H9 (cell line): ENCODE measurements at regions not wholly inside any gene's neighbourhood (a gene's known extent, or its start where the extent isn't known, plus 50 kb on each side); places are given as distances from the start of the nearest gene placed in this dataset.

Experiments
- DNase-seq: peaks from one replicate; pipeline ENCODE4 v3.0.0-alpha.2; 2017
- H2AFZ ChIP-seq: one replicate; pipeline ENCODE4 v1.6.1; 2013; ENCODE audit warnings: mild to moderate bottlenecking, low read length, control low read depth, moderate library complexity
- H2AK5ac ChIP-seq: 2 replicates; pipeline ENCODE4 v1.6.1; 2013; ENCODE audit warnings: low read length, control low read depth, mixed read lengths; ENCODE audit not compliant: insufficient read length
- H2BK120ac ChIP-seq: one replicate; pipeline ENCODE4 v1.6.1; 2013; ENCODE audit warnings: low read depth, mild to moderate bottlenecking, low read length, control low read depth, inconsistent platforms; ENCODE audit not compliant: poor library complexity, severe bottlenecking
- H2BK12ac ChIP-seq: 2 replicates; pipeline ENCODE4 v1.6.1; 2013; ENCODE audit warnings: low read length, control low read depth, mixed read lengths, low read depth; ENCODE audit not compliant: insufficient read length
- H2BK15ac ChIP-seq: 2 replicates; pipeline ENCODE4 v1.6.1; 2013; ENCODE audit warnings: low read depth, low read length, control low read depth
- H2BK20ac ChIP-seq: one replicate; pipeline ENCODE4 v1.6.1; 2013; ENCODE audit warnings: low read depth, mild to moderate bottlenecking, low read length, control low read depth, inconsistent platforms; ENCODE audit not compliant: poor library complexity, severe bottlenecking
- H2BK5ac ChIP-seq: 2 replicates; pipeline ENCODE4 v1.6.1; 2013; ENCODE audit warnings: low read length, control low read depth, mixed read lengths; ENCODE audit not compliant: insufficient read length
- H3K14ac ChIP-seq: 2 replicates; pipeline ENCODE4 v1.6.1; 2013; ENCODE audit warnings: low read length, control low read depth; ENCODE audit not compliant: insufficient read depth
- H3K18ac ChIP-seq: 2 replicates; pipeline ENCODE4 v1.6.1; 2013; ENCODE audit warnings: low read depth, mild to moderate bottlenecking, mixed read lengths, low read length, control low read depth; ENCODE audit not compliant: insufficient read length
- H3K23ac ChIP-seq: 2 replicates; pipeline ENCODE4 v1.6.1; 2013; ENCODE audit warnings: low read length, control low read depth, mixed read lengths, low read depth; ENCODE audit not compliant: insufficient read length
- H3K23me2 ChIP-seq: 2 replicates; pipeline ENCODE4 v1.6.1; 2013; ENCODE audit warnings: low read depth, mild to moderate bottlenecking, mixed read lengths, low read length, control low read depth; ENCODE audit not compliant: insufficient read length, poor library complexity, severe bottlenecking
- H3K27ac ChIP-seq: 2 replicates; pipeline ENCODE4 v1.5.1; 2013; ENCODE audit warnings: low read length, control low read depth, mixed read lengths, low read depth; ENCODE audit not compliant: insufficient read length
- H3K27me3 ChIP-seq: 2 replicates; pipeline ENCODE4 v1.6.1; 2013; ENCODE audit warnings: low read length, control low read depth, inconsistent platforms; ENCODE audit not compliant: insufficient read depth
- H3K4ac ChIP-seq: 2 replicates; pipeline ENCODE4 v1.6.1; 2013; ENCODE audit warnings: low read depth, mild to moderate bottlenecking, control low read depth, inconsistent platforms, low read length, moderate library complexity
- H3K4me1 ChIP-seq: 2 replicates; pipeline ENCODE4 v1.6.1; 2013; ENCODE audit warnings: low read length, control low read depth, inconsistent platforms; ENCODE audit not compliant: insufficient read depth
- H3K4me2 ChIP-seq: 2 replicates; pipeline ENCODE4 v1.6.1; 2013; ENCODE audit warnings: low read length, control low read depth, mixed read lengths; ENCODE audit not compliant: insufficient read length, insufficient read depth
- H3K56ac ChIP-seq: 2 replicates; pipeline ENCODE4 v1.6.1; 2013; ENCODE audit warnings: low read depth, mild to moderate bottlenecking, mixed read lengths, low read length, control low read depth; ENCODE audit not compliant: insufficient read length
- H3K79me1 ChIP-seq: 2 replicates; pipeline ENCODE4 v1.6.1; 2013; ENCODE audit warnings: low read depth, mild to moderate bottlenecking, moderate library complexity, low read length, control low read depth, inconsistent platforms; ENCODE audit not compliant: insufficient read depth, poor library complexity, severe bottlenecking
- H3K79me2 ChIP-seq: 2 replicates; pipeline ENCODE4 v1.6.1; 2013; ENCODE audit warnings: low read length, control low read depth, inconsistent platforms; ENCODE audit not compliant: insufficient read depth
- H3K9ac ChIP-seq: 2 replicates; pipeline ENCODE4 v1.6.1; 2013; ENCODE audit warnings: low read length, control low read depth, mixed read lengths; ENCODE audit not compliant: insufficient read length; ENCODE audit errors: extremely low read depth
- H3K9me3 ChIP-seq: one replicate; pipeline ENCODE4 v1.6.1; 2013; ENCODE audit warnings: low read depth, low read length, inconsistent platforms; ENCODE audit not compliant: control insufficient read depth
- H3T11ph ChIP-seq: one replicate; pipeline ENCODE4 v1.6.1; 2013; ENCODE audit warnings: mild to moderate bottlenecking, low read length, control low read depth, inconsistent platforms
- H4K20me1 ChIP-seq: one replicate; pipeline ENCODE4 v1.6.1; 2013; ENCODE audit not compliant: control insufficient read depth, insufficient read length, insufficient read depth
- H4K5ac ChIP-seq: 2 replicates; pipeline ENCODE4 v1.6.1; 2013; ENCODE audit warnings: low read depth, mild to moderate bottlenecking, mixed read lengths, low read length, control low read depth; ENCODE audit not compliant: insufficient read length
- H4K8ac ChIP-seq: replicated peaks from 2 replicates; pipeline ENCODE4 v1.6.1; 2013; ENCODE audit warnings: low read length, control low read depth, mixed read lengths, low read depth; ENCODE audit not compliant: insufficient read length
- H4K91ac ChIP-seq: 2 replicates; pipeline ENCODE4 v1.6.1; 2013; ENCODE audit warnings: low read depth, mild to moderate bottlenecking, moderate library complexity, mixed read lengths, low read length, control low read depth; ENCODE audit not compliant: insufficient read length
- H3K27ac Mint-ChIP-seq, 3 experiments: 2 replicates in 2 of 3; 3 replicates in 1 of 3; pipeline ENCODE4 v1.8.0; 2020 to 2021; ENCODE audit warnings: mixed read lengths in 3 of 3, mild to moderate bottlenecking in 1 of 3, moderate library complexity in 1 of 3
- H3K27me3 Mint-ChIP-seq: 2 replicates; pipeline ENCODE4 v1.8.0; 2021; ENCODE audit warnings: low read depth, mild to moderate bottlenecking, moderate library complexity, mixed read lengths
- H3K36me3 Mint-ChIP-seq, 3 experiments: 2 replicates in 2 of 3; 3 replicates in 1 of 3; pipeline ENCODE4 v1.8.0; 2020 to 2021; ENCODE audit warnings: low read depth in 3 of 3, mixed read lengths in 3 of 3; ENCODE audit not compliant: insufficient read depth in 1 of 3
- H3K4me1 Mint-ChIP-seq, 2 experiments: 2 replicates each; pipeline ENCODE4 v1.8.0; 2020; ENCODE audit warnings: mixed read lengths in 2 of 2
- H3K4me3 Mint-ChIP-seq, 2 experiments: 2 replicates in 1 of 2; 3 replicates in 1 of 2; pipeline ENCODE4 v1.8.0; 2020 to 2021; ENCODE audit warnings: mild to moderate bottlenecking in 2 of 2, mixed read lengths in 2 of 2, moderate library complexity in 1 of 2
- H3K9me3 Mint-ChIP-seq, 2 experiments: 2 replicates in 1 of 2; 3 replicates in 1 of 2; pipeline ENCODE4 v1.8.0; 2020; ENCODE audit warnings: mild to moderate bottlenecking in 2 of 2, mixed read lengths in 2 of 2, moderate library complexity in 1 of 2
- WGBS: extraction: QIAGEN DNeasy Blood & Tissue Kit; methylation state at CpG from one replicate; pipeline ENCODE4 v1.1.7; 2013; ENCODE audit warnings: missing lambda C conversion rate, low lambda C conversion rate, mixed read lengths; ENCODE audit not compliant: insufficient read length; ENCODE audit errors: extremely low coverage; 5-methylcytosine and 5-hydroxymethylcytosine counted together
- TF ChIP-seq, protein P1 (sequence below): fragments of 200-600 bp; sonication (generic); conservative IDR thresholded peaks from 3 replicates; pipeline ENCODE4 v1.8.0; 2021; ENCODE audit warnings: antibody characterized with exemption, mild to moderate bottlenecking

DNA sequence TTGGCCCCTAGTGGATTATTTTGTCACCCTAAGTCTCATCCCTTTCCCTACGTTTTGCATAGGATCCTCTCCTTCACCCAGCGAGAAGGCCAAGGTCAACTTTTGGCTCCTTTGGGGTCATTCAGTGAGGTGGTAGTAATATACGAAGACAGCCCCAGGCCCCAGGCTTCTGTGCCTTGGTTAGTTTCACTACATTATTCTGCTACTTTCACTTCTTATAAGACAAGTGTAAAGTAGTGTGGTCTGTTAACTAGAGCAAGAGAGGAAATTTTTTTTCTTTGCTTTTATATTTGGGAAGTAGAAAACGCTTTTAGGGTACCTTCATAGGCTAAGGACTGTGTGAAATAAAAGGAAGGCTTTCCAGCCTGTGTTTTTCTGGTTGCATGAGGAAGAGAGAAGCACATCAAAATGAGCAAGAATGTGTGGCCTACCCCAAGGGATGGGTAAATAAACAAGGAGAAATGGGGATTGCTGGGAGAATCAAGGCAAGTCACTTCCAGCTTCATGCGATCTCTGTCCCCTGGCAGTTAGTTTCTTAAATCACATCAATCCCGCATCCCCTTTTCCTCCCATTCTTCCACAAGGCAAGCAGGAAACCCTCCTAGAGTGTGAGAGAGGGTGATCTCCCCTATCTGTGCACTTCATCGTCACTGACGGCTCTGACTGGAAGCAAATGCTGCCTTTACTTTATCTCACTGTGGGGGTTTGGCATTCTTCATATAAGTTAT is 677.0 kb upstream of the WWC1 start:
- no CpG with 5 or more reads among the region's 8 CpGs for WGBS
- Histone ChIP-seq H2BK12ac (no peak overlapping the region), H3K18ac (no peak overlapping the region), H2AFZ (no peak overlapping the region), H3K9ac (no peak overlapping the region), H4K20me1 (no peaks in the 10 kb centered on the region), H3K79me1 (no peaks in the 10 kb centered on the region), H2BK20ac (no peak overlapping the region), H3K79me2 (no peaks in the 10 kb centered on the region), H4K5ac (no peak overlapping the region), H3K14ac (no peak overlapping the region), H3K9me3 (no peaks in the 10 kb centered on the region), H2AK5ac (no peak overlapping the region), H2BK5ac (no peak overlapping the region), H2BK120ac (no peak overlapping the region), H3K4me2 (no peak overlapping the region), H3K4ac (no peak overlapping the region), H4K91ac (no peak overlapping the region), H2BK15ac (no peak overlapping the region), H3T11ph (no peak overlapping the region), H3K27me3 (no peaks in the 10 kb centered on the region), H3K4me1 (no peaks in the 10 kb centered on the region), H3K23me2 (no peaks in the 10 kb centered on the region), H3K27ac (no peak overlapping the region), H3K56ac (no peak overlapping the region), H4K8ac (no peak overlapping the region), H3K23ac (no peak overlapping the region)
- H3K4me1 Mint-ChIP-seq: peaks cover 4 to 12% of the 10 kb centered on the region in 2 experiments; a peak in 2 of 4 replicates
- H3K9me3 Mint-ChIP-seq: no peaks in the 10 kb centered on the region
- H3K36me3 Mint-ChIP-seq: no peaks in the 10 kb centered on the region
- TF ChIP-seq, protein P1, sequence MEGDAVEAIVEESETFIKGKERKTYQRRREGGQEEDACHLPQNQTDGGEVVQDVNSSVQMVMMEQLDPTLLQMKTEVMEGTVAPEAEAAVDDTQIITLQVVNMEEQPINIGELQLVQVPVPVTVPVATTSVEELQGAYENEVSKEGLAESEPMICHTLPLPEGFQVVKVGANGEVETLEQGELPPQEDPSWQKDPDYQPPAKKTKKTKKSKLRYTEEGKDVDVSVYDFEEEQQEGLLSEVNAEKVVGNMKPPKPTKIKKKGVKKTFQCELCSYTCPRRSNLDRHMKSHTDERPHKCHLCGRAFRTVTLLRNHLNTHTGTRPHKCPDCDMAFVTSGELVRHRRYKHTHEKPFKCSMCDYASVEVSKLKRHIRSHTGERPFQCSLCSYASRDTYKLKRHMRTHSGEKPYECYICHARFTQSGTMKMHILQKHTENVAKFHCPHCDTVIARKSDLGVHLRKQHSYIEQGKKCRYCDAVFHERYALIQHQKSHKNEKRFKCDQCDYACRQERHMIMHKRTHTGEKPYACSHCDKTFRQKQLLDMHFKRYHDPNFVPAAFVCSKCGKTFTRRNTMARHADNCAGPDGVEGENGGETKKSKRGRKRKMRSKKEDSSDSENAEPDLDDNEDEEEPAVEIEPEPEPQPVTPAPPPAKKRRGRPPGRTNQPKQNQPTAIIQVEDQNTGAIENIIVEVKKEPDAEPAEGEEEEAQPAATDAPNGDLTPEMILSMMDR: no peak
- DNase-seq: no peak
- H3K27me3 Mint-ChIP-seq: no peaks in the 10 kb centered on the region
- no peak overlapping the region for H3K4me3 Mint-ChIP-seq
- peak overlapping the region in 1 of 3 experiments; percentile 25; a peak in 2 of 7 replicates for H3K27ac Mint-ChIP-seq
